ENCODE measurements at regions not wholly inside any gene's neighbourhood (a gene's known extent, or its start where the extent isn't known, plus 50 kb on each side); places are given as distances from the start of the nearest gene placed in this dataset.

- DNase-seq (ENCODE audit: low read depth) = no peak
Observed at GRCh38 chr5:23579566-23579965, 72.2 kb downstream of the PRDM9 start.

DNA sequence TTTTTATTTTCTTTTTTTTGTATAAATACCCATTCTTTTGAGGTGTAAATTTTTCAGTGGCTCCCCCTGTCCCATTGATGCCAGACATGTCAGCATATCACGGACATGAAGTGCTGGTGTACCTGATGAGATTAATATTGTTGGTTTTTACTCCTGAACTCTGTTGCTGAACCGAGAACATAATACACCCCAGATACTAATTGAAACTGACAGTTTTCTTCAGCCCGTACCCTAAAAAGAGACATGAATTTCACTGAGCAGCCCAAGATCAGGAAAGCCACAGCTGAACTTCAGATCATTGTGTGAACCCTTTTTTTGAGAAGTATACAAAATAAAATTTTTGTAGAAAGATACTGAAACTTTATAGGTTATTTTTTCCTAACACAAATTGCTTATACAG lies 75.7 kb downstream of the PRDM9 start:
- DNase-seq (ENCODE audit: low read depth) = no peak

GRCh38 chr5:23588841-23589326 lies 81.5 kb downstream of the PRDM9 start:
- DNase-seq (ENCODE audit: low read depth) = no peak

GRCh38 chr5:23591250-23591649 lies 83.8 kb downstream of the PRDM9 start:
- DNase-seq (ENCODE audit: low read depth) = no peak

GRCh38 chr5:23606927-23607326 lies 99.5 kb downstream of the PRDM9 start:
- DNase-seq (ENCODE audit: low read depth) = no peak

DNA sequence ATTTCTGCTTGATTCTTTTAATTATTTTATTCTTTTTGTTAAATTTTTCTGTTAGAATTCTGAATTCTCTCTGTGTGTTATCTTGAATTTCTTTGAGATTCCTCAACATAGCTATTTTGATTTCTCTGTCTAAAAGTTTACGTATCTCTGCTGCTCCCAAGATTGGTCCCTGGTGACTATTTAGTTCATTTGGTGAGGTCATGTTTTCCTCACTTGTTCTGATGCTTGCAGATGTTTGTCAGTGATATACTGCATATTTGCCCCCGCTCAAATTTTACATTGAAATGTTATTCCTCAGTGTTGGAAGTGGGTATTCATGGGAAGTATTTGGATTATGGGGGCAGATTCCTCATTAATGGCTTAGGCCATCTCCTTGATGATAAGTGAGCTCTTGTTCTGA lies 105.3 kb downstream of the PRDM9 start:
- no peak for DNase-seq (ENCODE audit: low read depth)

DNA sequence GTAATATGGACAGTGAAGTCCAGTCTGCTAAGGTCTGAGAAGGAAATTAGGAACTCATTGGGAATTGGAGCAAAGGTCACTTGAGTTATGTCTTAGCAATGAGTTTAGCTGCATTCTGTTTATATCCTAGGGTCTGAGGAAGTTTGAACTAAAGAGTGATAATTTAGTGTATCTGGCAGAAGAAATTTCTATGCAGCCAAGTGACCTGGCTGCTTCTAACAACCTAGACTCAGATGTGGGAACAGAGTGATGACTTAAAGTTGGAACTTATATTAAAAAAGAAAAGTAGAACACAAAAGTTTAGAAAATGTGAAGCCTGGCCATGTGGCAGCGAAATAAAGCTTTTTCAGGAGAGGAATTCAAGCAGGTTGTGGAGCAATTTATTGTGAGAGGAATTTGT lies 106.2 kb downstream of the PRDM9 start:
- DNase-seq (ENCODE audit: low read depth) = no peak

DNA sequence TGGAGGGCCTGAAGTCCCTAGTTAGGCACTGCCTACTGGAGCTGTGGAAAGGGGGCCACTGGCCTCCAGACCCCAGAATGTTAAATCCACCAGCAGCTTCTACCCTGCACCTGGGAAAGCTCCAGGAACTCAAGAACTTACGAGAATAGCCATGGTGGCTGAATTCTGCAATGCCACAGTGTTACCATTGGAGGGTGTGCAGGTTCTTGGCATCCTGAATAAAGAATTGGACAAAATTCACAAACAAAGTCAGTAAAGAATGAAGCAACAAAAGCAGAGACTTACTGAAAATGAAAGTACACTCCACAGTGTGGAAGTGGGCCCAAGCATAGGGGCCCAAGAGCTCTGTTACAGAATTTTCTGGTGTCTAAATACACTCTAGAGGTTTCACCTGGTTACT lies 107.0 kb downstream of the PRDM9 start:
- DNase-seq (ENCODE audit: low read depth) = no peak

- no peak for DNase-seq (ENCODE audit: low read depth)
Observed at GRCh38 chr5:23626961-23627360, 119.6 kb downstream of the PRDM9 start.

DNA sequence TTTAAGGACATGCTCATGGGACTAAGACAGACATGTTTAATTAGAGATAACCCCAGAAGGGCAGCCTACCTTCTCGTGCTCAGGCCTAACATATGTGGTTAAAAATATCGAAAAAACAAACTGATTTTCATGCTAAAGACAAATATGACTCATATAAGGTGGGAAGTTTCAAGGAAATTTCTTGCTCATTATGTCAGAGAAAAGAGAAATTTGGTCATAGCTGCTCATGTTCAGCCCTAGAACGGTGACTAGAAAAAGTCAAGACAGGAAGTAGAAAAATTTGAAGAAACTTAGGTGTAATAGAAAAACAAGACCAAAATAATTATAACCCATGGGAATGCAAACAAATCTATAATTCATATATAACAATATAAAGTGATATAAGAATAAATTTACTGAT lies 120.6 kb downstream of the PRDM9 start:
- no peak for DNase-seq (ENCODE audit: low read depth)

- no peak for DNase-seq (ENCODE audit: low read depth)
Observed at GRCh38 chr5:23629396-23629795, 122.0 kb downstream of the PRDM9 start.

- peak; percentile 22 for DNase-seq (ENCODE audit: low read depth)
Observed at GRCh38 chr5:23631302-23632045, 124.1 kb downstream of the PRDM9 start.

GRCh38 chr5:23635938-23636337 lies 128.5 kb downstream of the PRDM9 start:
- no peak for DNase-seq (ENCODE audit: low read depth)

DNA sequence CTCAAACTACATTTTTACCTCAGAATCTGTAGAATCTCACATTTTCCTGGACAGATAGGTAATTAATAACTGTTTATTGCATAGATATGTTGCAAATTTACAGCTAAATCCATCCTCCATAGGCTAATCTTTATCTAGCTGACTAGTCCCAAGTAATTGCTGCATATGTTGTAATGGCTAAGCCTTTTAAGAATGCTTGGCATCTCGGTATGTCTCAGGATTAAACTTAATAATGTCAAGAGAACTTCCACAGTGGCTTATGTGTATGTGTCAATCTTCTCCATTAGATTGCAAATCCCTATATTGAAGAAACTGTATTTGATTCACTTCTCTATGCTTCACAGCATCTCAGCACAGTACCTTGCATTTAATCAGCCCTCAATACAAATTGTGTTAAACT lies 131.9 kb downstream of the PRDM9 start:
- peak; percentile 1 for DNase-seq (ENCODE audit: low read depth)

- no peak for DNase-seq (ENCODE audit: low read depth)
Observed at GRCh38 chr5:23648656-23649055, 141.2 kb downstream of the PRDM9 start.

- DNase-seq (ENCODE audit: low read depth) = no peak
Observed at GRCh38 chr5:23649594-23649993, 142.2 kb downstream of the PRDM9 start.

DNA sequence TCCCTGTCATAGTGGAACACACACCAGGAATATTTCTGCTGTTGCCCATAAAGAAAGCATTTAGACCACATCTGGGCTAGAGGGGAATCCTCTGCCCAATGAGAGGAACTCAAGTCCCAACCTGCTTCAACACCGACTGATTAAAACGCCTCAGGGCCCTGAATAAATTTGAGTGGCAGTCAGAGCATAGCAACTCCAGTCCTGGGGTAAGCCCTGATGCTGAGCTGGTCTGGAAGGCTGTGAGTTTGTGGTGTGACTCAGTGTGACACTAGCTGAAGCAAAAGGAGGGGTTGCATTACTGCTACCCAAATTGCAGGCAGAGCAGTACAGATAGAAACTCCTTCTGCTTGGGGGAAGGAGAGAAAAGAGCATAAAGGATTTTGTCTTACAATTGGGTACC lies 148.3 kb downstream of the PRDM9 start:
- no peak for DNase-seq (ENCODE audit: low read depth)

DNA sequence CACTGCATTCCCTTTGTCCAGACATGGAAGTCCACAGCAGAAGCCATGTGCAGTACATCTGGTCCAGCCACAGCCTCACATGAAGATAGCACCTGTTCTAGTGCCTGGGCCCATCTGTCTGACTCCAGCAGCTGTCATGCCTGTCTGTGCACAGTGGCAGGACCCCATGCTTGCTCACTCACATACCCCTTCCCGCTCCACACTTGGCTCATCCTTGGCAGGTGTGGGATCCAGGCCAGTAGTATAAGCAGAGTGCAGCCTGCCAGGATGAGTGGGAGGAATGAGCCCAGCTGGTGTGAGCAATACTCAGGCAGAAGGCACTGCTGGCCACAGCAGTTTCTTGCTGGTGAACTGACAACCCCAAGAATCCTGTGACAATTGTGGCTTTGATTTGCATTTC lies 168.0 kb downstream of the PRDM9 start:
- no peak for DNase-seq (ENCODE audit: low read depth)

DNA sequence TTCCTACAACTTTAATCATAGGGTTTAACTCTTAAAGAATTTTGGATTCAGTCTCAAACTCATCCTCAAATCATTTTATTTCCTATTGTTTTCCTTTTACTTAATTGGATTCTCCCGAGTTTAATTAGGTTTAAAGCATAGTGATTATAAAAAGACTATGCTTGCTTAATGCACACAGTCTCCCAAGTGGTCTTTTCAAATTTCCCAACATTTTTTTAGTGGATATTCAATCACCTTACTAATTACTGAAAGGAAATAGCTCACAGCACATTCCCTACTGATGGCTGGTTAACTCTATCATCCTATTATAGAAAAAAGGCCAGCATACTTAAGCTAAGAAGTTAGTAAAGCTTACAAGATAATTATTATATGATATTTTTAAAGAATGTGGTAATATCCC lies 170.6 kb downstream of the PRDM9 start:
- DNase-seq (ENCODE audit: low read depth) = no peak

DNA sequence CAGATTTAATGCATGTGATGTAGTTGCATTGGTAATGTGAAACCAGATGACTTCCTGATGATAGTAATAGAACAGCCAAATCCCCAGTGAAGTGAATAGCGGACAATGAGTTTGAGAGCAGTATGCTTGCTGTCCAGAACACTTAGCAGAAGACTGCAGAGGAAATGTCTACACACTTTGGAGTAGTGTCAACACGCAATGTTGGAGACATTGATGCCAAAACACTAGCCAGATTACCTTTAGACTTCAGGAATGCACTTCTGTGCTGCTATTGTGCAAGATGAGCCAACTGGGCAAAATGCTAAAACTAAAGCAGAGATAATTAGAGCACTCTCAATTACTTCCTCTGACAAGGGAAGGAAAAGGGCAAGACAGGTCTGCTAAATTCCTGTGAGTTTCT lies 176.7 kb downstream of the PRDM9 start:
- no peak for DNase-seq (ENCODE audit: low read depth)

- no peak for DNase-seq (ENCODE audit: low read depth)
Observed at GRCh38 chr5:23703940-23704855, 196.8 kb downstream of the PRDM9 start.

GRCh38 chr5:23717486-23717885 lies 210.1 kb downstream of the PRDM9 start:
- no peak for DNase-seq (ENCODE audit: low read depth)

GRCh38 chr5:23718564-23718963 lies 211.2 kb downstream of the PRDM9 start:
- no peak for DNase-seq (ENCODE audit: low read depth)

Data from non-pigmented ciliary epithelial cell (primary cell).